GM10248 (cell line): ENCODE measurements at regions not wholly inside any gene's neighbourhood (a gene's known extent, or its start where the extent isn't known, plus 50 kb on each side); places are given as distances from the start of the nearest gene placed in this dataset.
"Not testable (repeated sequence)": the region's sequence is repeated elsewhere in the genome, so short reads cannot be mapped to it uniquely, and the experiment has no call there.

Source experiments
- CTCF ChIA-PET: fragments of 300-600 bp; sonication (Branson Sonifier 250); formaldehyde crosslinking; extraction: SDS; loops from one replicate; lab custom pipeline; 2021; ENCODE audit warnings: antibody characterized with exemption; lab: Yijun Ruan, JAX
- POLR2A ChIA-PET: fragments of 350-650 bp; sonication (Branson Sonifier 250); formaldehyde crosslinking; extraction: SDS; loops from one replicate; lab custom pipeline; 2020; ENCODE audit warnings: antibody characterized with exemption; lab: Yijun Ruan, JAX
- DNase-seq: peaks from one replicate; pipeline ENCODE4 v3.0.0; 2012; ENCODE audit errors: extremely low spot score
- TF ChIP-seq, protein P1 (sequence below): IDR thresholded peaks from 2 replicates; pipeline ENCODE4 v1.5.1; 2012; ENCODE audit warnings: mild to moderate bottlenecking, low read depth; ENCODE audit errors: extremely low read depth, missing control alignments, control extremely low read depth

DNA sequence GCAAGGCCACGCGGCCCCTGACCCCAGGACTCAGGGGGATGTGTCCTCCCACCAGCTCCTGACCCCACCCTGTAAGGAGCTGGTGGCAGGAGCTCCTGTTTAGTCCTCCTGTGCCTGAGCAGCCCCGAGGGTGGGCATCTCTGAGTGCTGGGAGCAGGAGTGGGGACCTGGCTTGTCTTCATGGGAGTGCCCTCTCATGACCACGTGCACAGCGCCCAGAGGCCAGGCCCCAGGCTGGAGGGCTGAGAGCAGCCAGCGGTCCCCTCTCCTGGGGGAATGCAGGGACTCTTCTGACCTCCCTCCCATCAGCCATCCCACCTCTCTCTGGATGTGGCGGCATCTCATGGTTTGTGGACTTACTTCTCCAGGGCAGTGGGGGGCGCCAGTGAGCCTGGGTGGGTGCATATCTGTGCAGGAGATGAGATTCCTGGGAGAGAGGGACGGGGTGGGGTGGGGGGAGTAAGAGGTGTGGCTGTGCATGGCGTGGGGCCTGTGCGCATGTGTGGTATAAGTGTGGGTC, 205.6 kb downstream of the TBC1D2B start:
- CTCF ChIA-PET: no interaction called here
- POLR2A ChIA-PET: no interaction called here
- TF ChIP-seq, protein P1, sequence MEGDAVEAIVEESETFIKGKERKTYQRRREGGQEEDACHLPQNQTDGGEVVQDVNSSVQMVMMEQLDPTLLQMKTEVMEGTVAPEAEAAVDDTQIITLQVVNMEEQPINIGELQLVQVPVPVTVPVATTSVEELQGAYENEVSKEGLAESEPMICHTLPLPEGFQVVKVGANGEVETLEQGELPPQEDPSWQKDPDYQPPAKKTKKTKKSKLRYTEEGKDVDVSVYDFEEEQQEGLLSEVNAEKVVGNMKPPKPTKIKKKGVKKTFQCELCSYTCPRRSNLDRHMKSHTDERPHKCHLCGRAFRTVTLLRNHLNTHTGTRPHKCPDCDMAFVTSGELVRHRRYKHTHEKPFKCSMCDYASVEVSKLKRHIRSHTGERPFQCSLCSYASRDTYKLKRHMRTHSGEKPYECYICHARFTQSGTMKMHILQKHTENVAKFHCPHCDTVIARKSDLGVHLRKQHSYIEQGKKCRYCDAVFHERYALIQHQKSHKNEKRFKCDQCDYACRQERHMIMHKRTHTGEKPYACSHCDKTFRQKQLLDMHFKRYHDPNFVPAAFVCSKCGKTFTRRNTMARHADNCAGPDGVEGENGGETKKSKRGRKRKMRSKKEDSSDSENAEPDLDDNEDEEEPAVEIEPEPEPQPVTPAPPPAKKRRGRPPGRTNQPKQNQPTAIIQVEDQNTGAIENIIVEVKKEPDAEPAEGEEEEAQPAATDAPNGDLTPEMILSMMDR: no peak
- DNase-seq: no peak

- CTCF ChIA-PET: interaction anchor here (0.7 to 1.3 kb wide), 6 partner anchors 14 to 39 kb away, joined by 3 to 7 read pairs (median 4); no protein-coding TSS in a partner anchor
- TF ChIP-seq, protein P1: peak; percentile 87
- POLR2A ChIA-PET: no interaction called here
- peak; percentile 75 for DNase-seq
These were observed 207.1 kb downstream of the TBC1D2B start for GRCh38 chr15:77870195-77871065.

- POLR2A ChIA-PET: no interaction called here
- TF ChIP-seq, protein P1: no peak
- DNase-seq: no peak
- CTCF ChIA-PET: interaction anchor here (1.0 to 1.2 kb wide), 2 partner anchors 14 to 31 kb away, joined by 3 to 5 read pairs; no protein-coding TSS in a partner anchor
These were observed 208.3 kb downstream of the TBC1D2B start for GRCh38 chr15:77869021-77869895.

GRCh38 chr15:77868048-77868629, 209.4 kb downstream of the TBC1D2B start:
- DNase-seq, POLR2A ChIA-PET: not testable (repeated sequence)
- CTCF ChIA-PET: interaction anchor here (1.0 kb wide), 1 partner anchor 13 kb away, joined by 3 read pairs; no protein-coding TSS in a partner anchor

GRCh38 chr15:77867266-77868047, 210.1 kb downstream of the TBC1D2B start:
- TF ChIP-seq, protein P1: no peak
- ChIA-PET CTCF (no interaction called here), POLR2A (no interaction called here)
- DNase-seq: no peak

DNA sequence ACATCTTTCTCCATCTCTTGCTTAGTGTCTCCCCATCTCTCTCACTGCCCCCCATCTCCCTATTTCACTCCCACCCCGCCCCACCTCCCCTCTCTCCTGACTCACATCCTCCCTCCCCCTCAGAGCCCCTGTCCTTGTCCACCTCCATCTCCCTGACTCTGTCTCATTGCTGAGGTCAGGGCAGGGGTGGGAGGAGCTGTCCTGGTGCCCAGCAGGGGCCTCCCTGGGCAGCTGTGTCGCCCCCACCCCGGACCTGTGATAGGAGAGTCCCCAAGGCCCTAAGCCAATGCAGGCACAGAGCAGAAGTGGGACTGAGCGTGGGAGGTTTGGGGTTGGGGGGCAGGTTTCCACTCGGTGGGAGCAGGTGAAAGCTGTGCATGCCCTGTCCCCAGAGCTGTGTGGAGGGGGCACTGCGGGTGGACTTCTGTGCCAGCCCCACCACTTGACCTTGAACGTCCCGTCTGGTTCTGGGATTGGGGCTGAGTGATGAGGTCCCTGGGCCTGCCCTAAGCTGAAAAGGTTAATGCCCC, 210.8 kb downstream of the TBC1D2B start:
- POLR2A ChIA-PET: no interaction called here
- no peak for DNase-seq
- TF ChIP-seq, protein P1: no peak
- CTCF ChIA-PET: no interaction called here
